ENCODE measurements at regions not wholly inside any gene's neighbourhood (a gene's known extent, or its start where the extent isn't known, plus 50 kb on each side); places are given as distances from the start of the nearest gene placed in this dataset.
"Not testable (repeated sequence)": the region's sequence is repeated elsewhere in the genome, so short reads cannot be mapped to it uniquely, and the experiment has no call there.

DNA sequence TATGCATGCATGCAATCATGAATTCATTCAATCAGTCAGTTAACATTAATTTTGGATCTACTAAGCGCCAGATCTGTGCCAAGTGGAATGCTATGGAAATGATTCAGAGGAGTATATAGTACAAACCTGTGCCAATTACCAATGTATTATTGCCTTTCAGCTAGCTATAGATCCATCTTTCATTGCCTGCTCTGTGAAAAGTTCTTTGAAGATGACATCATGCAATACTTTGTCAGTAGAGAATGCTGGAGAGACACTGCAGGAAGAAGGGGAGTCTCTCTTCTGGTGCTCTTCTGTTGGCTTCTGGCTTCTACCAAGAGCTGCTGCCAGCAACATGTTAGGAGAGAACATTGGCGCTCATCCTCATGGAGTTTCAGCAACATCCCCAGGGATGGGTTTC is 81.0 kb upstream of the LMCD1 start:
- no peak for DNase-seq (ENCODE audit: low read depth in 3 of 3)

DNA sequence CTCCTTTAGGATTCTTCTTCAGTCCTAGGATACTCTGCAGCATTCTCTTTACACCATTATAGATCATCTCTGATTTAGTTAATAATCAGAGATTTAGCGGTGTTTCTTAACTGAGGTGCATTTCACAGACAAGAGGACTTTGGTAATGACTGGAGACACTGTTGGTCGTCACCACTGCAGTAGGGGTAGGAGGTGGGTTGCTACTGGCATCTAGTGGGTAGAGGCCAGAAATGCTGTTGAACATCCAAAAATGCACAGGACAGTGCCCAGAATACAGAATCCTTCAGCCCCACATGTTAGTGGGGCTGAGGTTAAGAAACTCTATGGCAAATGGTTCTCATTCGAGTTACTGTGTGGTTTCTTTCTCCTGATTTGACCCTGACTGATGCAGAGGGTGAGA is 80.4 kb upstream of the LMCD1 start:
- DNase-seq (ENCODE audit: low read depth in 3 of 3): no peak

DNA sequence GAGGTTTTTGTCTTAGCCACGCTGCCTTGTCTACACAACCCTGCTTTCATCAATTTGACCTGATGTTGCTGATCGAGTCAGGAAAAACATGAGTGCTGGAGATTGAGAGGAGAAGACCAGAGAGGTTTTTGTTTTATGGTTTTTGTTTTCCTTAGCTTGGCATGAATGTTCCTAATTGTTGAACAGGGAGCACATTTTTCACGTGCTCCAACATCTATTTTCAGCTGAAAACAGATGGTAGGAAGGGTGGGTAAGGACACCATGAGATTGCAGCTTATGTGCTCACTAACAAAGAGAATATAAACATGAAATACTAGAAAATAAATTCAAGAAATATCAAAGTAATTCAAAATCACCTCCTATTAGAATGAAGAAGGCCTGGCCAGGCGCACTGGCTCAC is 79.9 kb upstream of the LMCD1 start:
- no peak for DNase-seq (ENCODE audit: low read depth in 3 of 3)

DNA sequence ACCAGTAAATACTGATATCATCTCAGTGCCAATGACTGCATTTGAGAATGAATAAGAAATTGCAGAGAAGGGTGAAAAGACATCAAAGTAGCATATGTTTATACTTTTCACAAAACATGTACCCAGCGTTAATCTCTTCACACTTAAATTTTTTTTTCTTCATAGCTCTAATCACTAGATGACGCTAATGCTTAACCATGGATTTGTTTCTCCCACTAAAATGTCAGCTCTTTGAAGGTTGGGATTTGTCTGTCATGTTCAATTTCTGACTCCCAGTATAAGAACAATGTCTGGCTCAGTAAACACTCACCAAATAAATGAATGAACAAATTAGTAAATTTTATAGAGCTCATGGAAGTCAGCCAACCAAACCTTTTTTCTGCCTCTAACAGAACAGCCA is 78.3 kb upstream of the LMCD1 start:
- DNase-seq (ENCODE audit: low read depth in 3 of 3): no peak

DNA sequence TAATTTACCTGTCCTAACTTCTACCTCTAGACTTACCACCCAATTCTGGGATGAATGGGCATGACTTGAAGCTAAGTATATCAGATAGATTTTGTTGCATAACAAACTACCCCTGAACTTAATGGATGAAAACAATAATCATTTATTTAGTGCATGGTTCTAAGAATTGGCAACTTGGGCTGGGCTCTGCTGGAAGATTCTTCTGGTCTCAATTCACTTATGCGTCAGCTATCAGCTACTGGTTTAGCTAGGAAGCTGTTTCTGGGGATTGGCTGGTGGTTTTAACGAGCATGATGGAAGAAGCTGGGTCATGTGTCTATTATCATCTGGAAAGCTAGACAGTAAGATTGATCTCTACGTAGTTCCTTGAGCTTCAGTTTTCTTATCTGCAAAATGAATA is 77.3 kb upstream of the LMCD1 start:
- DNase-seq (ENCODE audit: low read depth in 3 of 3): no peak

DNA sequence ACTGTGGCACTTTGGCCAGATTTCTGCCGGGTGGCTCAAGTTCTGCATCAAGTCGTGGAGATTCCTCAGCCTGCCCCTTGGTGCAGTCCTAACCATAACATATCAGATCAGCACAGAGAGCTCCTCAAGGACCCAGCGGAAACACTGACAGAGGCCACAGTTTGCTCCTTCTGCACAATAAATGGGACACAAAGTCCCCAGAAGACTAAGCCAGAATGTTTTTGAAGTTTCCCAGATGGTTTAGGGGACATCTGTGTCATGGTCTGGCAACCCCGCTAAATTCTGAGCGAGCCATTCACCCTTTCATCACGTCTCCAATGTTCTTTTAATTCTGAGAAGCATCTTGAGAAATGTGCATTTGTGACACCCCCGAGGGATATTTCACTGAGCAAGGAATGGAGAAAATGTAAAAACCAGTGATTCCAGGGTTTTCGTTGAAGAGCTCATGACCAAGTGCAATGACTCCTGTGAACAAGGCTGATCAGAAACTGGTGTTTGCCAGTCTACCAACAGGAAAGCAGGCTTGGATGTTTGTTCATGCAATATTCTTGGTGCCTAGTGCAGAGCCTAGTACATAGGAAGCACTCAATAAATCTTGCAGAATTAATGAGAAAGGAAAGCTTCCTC is 64.8 kb upstream of the LMCD1 start:
- no peak for DNase-seq (ENCODE audit: low read depth in 3 of 3)

DNA sequence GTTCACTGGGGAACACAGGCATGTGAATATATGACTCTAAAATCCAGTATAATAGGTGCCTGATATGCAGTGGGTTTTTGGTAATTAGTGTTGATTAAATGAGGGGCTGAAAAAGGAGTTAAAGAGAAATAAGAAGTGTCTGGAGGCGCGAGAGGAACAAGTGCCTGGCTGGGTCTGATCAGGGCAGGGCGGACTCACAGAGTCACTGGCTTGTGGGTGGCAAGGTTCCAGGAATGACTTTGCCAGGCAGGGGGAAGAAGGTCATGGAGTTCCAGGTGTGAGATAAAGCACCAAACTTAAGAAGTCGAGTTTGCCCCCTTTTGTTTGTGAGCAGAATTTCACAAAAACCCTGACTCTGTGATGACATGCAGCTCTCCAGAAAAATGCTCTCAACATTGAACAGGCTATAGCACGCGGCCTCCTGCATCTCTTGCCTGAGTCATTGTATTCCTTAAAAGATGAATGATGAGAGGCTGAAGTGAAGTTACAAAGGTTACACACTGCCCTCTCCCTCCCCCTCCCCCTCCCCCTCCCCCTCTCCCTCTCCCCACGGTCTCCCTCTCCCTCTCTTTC is 63.0 kb upstream of the LMCD1 start:
- no peak for DNase-seq (ENCODE audit: low read depth in 3 of 3)

DNA sequence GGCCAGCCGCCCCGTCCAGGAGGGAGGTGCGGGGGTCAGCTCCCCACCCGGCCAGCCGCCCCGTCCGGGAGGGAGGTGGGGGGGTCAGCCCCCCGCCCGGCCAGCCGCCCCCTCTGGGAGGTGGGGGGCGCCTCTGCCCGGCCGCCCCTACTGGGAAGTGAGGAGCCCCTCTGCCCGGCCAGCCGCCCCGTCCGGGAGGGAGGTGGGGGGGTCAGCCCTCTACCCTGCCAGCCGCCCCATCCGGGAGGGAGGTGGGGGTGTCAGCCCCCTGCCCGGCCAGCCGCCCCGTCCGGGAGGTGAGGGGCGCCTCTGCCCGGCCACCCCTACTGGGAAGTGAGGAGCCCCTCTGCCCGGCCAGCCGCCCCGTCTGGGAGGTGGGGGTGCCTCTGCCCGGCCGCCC is 61.5 kb upstream of the LMCD1 start:
- not testable (repeated sequence) for DNase-seq (ENCODE audit: low read depth in 3 of 3)

DNA sequence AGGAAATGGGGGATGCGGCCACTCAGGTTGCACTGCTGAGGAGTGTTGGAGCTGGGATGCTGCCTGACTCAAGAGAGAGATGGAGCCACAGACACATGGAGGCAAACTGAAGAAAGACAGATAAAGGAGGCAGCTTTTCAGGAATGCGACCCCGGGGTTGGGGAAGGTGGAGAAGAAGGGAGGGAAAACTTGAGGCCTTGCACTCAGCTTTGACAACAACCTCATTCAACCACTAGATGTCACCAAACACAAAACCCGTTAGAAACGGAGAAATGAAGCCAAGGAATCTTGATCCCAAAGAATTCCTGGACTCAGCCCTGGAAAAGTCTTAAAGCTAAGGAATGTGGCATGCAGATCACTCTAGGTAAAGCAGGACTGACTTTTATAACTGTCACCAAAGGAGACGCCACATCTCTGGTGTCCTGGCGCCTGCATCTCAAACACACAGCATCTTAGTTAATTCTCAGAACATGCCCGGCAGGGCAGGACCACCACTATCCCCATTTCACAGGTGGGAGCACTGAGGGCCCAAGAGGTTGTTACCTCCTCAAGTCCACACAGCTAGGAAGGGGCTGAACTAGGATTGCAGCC is 59.6 kb upstream of the LMCD1 start:
- no peak for DNase-seq (ENCODE audit: low read depth in 3 of 3)

DNA sequence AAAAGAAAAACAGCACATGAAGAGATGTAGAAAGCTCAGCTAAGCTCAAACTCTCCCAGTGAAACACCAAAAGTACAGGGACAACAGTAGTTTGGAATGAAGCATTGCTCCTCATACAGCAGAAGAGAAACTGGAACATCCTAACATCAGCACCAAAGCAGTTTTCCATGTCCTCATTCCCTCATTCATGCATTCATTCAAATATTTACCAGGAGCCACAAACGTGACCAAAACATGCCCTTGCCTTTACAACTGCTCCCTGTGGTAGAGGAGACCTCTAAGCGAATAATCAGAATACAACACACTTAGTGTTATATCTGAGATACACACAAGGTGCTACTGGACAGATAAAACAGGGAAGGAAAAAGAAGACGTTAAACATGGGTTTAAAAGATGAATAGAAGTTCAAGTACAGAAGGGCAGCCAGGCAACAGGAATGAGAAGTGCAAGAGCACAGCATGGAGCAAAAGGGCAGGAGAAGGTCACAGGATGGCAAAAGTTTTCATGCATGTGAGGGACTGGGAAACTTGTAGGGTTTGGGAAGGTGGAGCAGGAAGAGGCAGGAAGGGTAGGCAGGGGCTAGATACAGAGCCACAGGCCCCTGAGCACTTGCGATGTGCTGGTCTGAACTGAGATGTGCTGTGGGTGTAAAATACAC is 58.5 kb upstream of the LMCD1 start:
- DNase-seq (ENCODE audit: low read depth in 3 of 3): no peak

DNA sequence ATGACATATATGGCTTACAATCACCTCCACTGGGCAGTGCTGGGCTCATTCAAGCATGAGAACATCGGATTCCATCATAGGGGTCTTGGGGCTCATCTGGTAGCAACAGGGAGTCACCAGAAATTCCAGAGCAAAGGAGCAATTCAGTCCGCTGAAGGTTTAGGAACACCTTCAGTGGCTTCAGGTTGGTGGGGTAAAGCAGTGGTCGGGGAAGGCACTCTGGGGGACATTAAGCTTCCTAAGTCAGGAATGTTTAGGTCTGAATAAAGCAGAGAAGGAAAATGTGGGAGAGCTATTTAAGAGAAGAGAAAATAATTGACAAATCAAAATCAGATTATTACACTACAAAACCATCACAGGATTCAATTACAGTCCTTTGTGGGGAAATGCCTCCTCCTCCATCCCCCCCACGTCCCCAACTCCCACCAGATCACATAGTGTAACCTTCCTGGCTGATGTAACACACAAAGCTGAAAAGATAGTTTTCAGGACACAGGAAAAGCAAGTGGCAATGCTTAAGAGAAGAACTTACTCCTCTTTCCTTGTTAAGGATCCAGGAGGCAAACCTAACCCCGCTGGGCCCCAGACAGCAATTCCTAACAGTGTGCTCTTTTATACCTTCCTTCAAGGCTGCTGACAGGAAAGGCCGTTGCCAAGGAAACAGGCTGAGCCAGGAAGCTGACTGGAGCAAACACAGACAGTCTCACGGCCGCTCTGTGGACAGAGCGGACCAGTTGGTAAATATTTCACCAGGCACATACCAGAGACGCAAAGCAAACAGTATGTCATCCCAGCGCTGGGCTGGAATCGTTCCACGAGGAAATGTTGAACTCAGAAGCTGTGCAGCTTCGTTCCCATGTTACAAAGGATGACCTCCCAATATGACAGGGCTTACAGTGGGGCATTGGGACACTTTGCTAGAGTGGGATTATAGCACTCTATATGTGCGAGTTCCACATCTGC is 57.5 kb upstream of the LMCD1 start:
- no peak for DNase-seq (ENCODE audit: low read depth in 3 of 3)

DNA sequence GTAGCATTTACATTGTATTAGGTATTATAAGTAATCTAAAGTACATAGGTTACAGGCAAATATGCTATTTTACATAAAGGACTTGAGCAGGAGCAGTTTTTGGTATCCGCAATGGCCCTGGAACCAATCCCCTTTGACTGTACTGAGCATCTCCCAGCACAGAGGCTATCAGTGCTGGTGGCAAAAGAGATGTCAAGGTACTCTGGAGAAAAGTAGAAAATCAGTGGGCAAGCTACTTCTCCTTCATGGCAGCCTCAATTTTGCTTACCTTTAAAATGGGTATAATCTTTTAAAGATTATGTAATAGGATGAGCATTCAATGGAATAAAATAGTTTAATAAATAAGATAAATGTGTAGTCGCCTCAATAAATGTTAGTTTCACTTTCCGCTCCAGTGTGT is 56.7 kb upstream of the LMCD1 start:
- no peak for DNase-seq (ENCODE audit: low read depth in 3 of 3)

DNA sequence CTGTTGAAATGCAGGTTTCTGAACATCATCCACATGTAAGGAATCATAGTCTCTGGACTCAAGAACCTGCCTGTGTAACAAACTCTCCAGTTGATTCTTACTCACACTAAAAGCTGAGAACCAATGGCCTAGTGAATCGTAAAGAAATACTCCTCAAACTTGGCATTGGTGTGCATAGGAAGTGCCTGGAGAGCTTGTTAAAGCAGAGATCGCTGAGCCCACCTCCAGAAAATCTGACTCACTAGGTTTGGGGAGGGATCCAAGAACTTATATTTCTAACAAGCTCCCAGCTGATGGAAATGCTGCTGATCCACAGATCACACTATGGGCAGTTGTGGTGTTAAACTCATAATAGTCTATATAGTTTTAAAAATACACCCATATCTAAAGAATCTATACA is 55.8 kb upstream of the LMCD1 start:
- DNase-seq (ENCODE audit: low read depth in 3 of 3): no peak

DNA sequence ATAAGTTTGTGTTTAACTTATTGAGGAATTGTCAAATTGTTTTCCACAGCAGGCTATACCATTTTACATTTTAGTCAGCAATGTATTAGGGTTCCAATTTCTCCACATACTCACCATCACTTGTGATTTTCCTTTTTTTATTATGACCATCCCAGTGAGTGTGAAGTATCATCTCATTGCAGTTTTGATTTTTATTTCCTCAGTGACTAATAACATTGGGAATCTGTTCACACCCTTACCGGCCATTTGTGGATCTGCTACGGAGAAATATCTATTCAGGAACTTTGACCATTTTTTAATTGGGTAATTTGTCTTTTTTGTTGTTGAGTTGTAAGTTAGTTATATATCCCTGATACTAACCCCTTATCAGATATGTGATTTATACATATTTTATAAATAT is 54.8 kb upstream of the LMCD1 start:
- no peak for DNase-seq (ENCODE audit: low read depth in 3 of 3)

DNA sequence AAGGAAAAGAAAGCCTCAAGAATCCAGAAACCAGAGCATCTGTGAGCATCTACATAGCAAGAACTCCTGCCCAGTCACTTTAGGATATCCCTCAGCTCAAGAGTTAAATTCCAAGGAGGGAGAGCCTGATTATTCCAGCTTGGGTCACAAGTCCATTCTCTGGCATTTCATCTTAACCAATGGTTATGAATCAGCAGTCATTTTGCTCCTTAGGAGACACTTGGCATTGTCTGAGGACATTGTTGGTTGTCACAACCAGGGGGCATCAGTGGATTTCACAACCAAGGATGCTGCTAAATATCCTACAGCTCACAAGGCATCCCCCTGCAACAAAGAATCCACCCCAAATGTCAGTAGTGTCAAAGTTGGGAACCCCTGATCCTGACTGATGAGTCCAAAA is 51.0 kb upstream of the LMCD1 start:
- DNase-seq (ENCODE audit: low read depth in 3 of 3): no peak

DNA sequence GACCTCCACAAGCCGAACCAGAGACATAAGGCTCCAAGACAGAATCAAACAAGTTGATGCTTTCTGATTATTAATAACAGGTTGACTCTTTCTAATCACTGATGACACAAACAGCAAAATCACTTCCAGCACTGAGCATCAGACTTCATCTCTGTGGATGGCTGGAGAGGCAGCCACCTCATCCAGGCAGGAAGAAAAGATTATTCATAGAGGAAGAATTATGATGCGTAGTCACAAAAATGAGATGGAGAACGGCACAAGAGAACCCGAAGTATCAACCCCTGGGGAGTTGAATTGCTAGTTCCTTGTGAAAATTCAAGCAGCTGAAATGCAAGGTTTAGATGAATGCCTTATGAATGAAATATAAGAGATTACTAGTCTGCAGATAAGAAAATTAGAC is 49.9 kb upstream of the LMCD1 start:
- no peak for DNase-seq (ENCODE audit: low read depth in 3 of 3)

Data from stimulated activated CD4-positive, alpha-beta T cell treated with anti-CD3 and anti-CD28 coated beads, TNF-alpha, amount 100 ng/mL, for 24 hours (primary cell).